ENCODE measurements at regions not wholly inside any gene's neighbourhood (a gene's known extent, or its start where the extent isn't known, plus 50 kb on each side); places are given as distances from the start of the nearest gene placed in this dataset.

GRCh38 chr4:164481306-164482091 is 272.4 kb upstream of the SMIM31 start:
- TF ChIP-seq YY1 (IDR thresholded peaks at IDR 0.05; ENCODE audit: insufficient read depth, insufficient read length) (no peak), ZNF274 (IDR thresholded peaks at IDR 0.05; ENCODE audit: low read depth, low read length) (no peak), SUZ12 (IDR thresholded peaks at IDR 0.05; ENCODE audit: extremely low read depth, insufficient read depth, insufficient read length) (no peak)
- H3K4me1 ChIP-seq (ENCODE audit: insufficient read depth, insufficient read length) = no peaks in the 10 kb centered on the region

GRCh38 chr4:164482092-164482404 is 271.9 kb upstream of the SMIM31 start:
- TF ChIP-seq YY1 (IDR thresholded peaks at IDR 0.05; ENCODE audit: insufficient read depth, insufficient read length) (no peak), SUZ12 (IDR thresholded peaks at IDR 0.05; ENCODE audit: extremely low read depth, insufficient read depth, insufficient read length) (no peak), ZNF274 (IDR thresholded peaks at IDR 0.05; ENCODE audit: low read depth, low read length) (no peak)
- DNase-seq (ENCODE audit: low read depth, low spot score) = no peak
- H3K4me3 ChIP-seq (ENCODE audit: insufficient read length, low read depth) = no peak overlapping the region
- no peaks in the 10 kb centered on the region for H3K4me1 ChIP-seq (ENCODE audit: insufficient read depth, insufficient read length)
- no peaks in the 10 kb centered on the region for H3K27me3 ChIP-seq (ENCODE audit: insufficient read depth, insufficient read length)
- H3K9me3 ChIP-seq (ENCODE audit: insufficient read depth, low read length) = no peaks in the 10 kb centered on the region
- no peaks in the 10 kb centered on the region for H3K36me3 ChIP-seq (ENCODE audit: insufficient read depth, insufficient read length, low read length)
- H3K9ac ChIP-seq (ENCODE audit: insufficient read length, low read depth) = no peak overlapping the region

More at GRCh38 chr4:164481306-164482091, 272.4 kb upstream of the SMIM31 start:
- H3K9ac ChIP-seq (ENCODE audit: insufficient read length, low read depth) = no peak overlapping the region
- no peaks in the 10 kb centered on the region for H3K9me3 ChIP-seq (ENCODE audit: insufficient read depth, low read length)
- H3K27me3 ChIP-seq (ENCODE audit: insufficient read depth, insufficient read length) = no peaks in the 10 kb centered on the region
- no peak for DNase-seq (ENCODE audit: low read depth, low spot score)
- no peak overlapping the region for H3K4me3 ChIP-seq (ENCODE audit: insufficient read length, low read depth)
- H3K36me3 ChIP-seq (ENCODE audit: insufficient read depth, insufficient read length, low read length) = no peaks in the 10 kb centered on the region

- no peak overlapping the region for H3K4me3 ChIP-seq (ENCODE audit: insufficient read length, low read depth)
- TF ChIP-seq ZNF274 (IDR thresholded peaks at IDR 0.05; ENCODE audit: low read depth, low read length) = no peak
- no peak for DNase-seq (ENCODE audit: low read depth, low spot score)
- H3K27me3 ChIP-seq (ENCODE audit: insufficient read depth, insufficient read length) = no peaks in the 10 kb centered on the region
- no peaks in the 10 kb centered on the region for H3K36me3 ChIP-seq (ENCODE audit: insufficient read depth, insufficient read length, low read length)
- H3K9me3 ChIP-seq (ENCODE audit: insufficient read depth, low read length) = no peaks in the 10 kb centered on the region
- H3K9ac ChIP-seq (ENCODE audit: insufficient read length, low read depth) = no peak overlapping the region
- H3K4me1 ChIP-seq (ENCODE audit: insufficient read depth, insufficient read length) = no peaks in the 10 kb centered on the region
Observed at GRCh38 chr4:164482758-164483157, 271.2 kb upstream of the SMIM31 start.

GRCh38 chr4:164483711-164484110 is 270.2 kb upstream of the SMIM31 start:
- no peak overlapping the region for H3K9ac ChIP-seq (ENCODE audit: insufficient read length, low read depth)
- no peak for DNase-seq (ENCODE audit: low read depth, low spot score)
- H3K4me1 ChIP-seq (ENCODE audit: insufficient read depth, insufficient read length) = no peaks in the 10 kb centered on the region
- H3K36me3 ChIP-seq (ENCODE audit: insufficient read depth, insufficient read length, low read length) = no peaks in the 10 kb centered on the region
- H3K27me3 ChIP-seq (ENCODE audit: insufficient read depth, insufficient read length) = no peaks in the 10 kb centered on the region
- H3K4me3 ChIP-seq (ENCODE audit: insufficient read length, low read depth) = no peak overlapping the region
- H3K9me3 ChIP-seq (ENCODE audit: insufficient read depth, low read length) = no peaks in the 10 kb centered on the region
- TF ChIP-seq ZNF274 (IDR thresholded peaks at IDR 0.05; ENCODE audit: low read depth, low read length) (no peak), YY1 (IDR thresholded peaks at IDR 0.05; ENCODE audit: insufficient read depth, insufficient read length) (no peak), SUZ12 (IDR thresholded peaks at IDR 0.05; ENCODE audit: extremely low read depth, insufficient read depth, insufficient read length) (no peak)

- TF ChIP-seq SUZ12 (IDR thresholded peaks at IDR 0.05; ENCODE audit: extremely low read depth, insufficient read depth, insufficient read length) = no peak
- TF ChIP-seq YY1 (IDR thresholded peaks at IDR 0.05; ENCODE audit: insufficient read depth, insufficient read length) = no peak
- no peak for TF ChIP-seq ZNF274 (IDR thresholded peaks at IDR 0.05; ENCODE audit: low read depth, low read length)
- Histone ChIP-seq H3K9ac (ENCODE audit: insufficient read length, low read depth) (no peak overlapping the region), H3K27me3 (ENCODE audit: insufficient read depth, insufficient read length) (no peaks in the 10 kb centered on the region), H3K4me1 (ENCODE audit: insufficient read depth, insufficient read length) (no peaks in the 10 kb centered on the region), H3K9me3 (ENCODE audit: insufficient read depth, low read length) (no peaks in the 10 kb centered on the region), H3K36me3 (ENCODE audit: insufficient read depth, insufficient read length, low read length) (no peaks in the 10 kb centered on the region), H3K4me3 (ENCODE audit: insufficient read length, low read depth) (no peak overlapping the region)
- DNase-seq (ENCODE audit: low read depth, low spot score) = no peak
Observed at GRCh38 chr4:164484551-164484950, 269.4 kb upstream of the SMIM31 start.

GRCh38 chr4:164485136-164485535 is 268.8 kb upstream of the SMIM31 start:
- no peak for TF ChIP-seq SUZ12 (IDR thresholded peaks at IDR 0.05; ENCODE audit: extremely low read depth, insufficient read depth, insufficient read length)
- no peak for TF ChIP-seq ZNF274 (IDR thresholded peaks at IDR 0.05; ENCODE audit: low read depth, low read length)
- TF ChIP-seq YY1 (IDR thresholded peaks at IDR 0.05; ENCODE audit: insufficient read depth, insufficient read length) = no peak

GRCh38 chr4:164488114-164488513 is 265.8 kb upstream of the SMIM31 start:
- Histone ChIP-seq H3K36me3 (ENCODE audit: insufficient read depth, insufficient read length, low read length) (no peaks in the 10 kb centered on the region), H3K27me3 (ENCODE audit: insufficient read depth, insufficient read length) (no peaks in the 10 kb centered on the region), H3K9me3 (ENCODE audit: insufficient read depth, low read length) (no peaks in the 10 kb centered on the region), H3K9ac (ENCODE audit: insufficient read length, low read depth) (no peak overlapping the region), H3K4me1 (ENCODE audit: insufficient read depth, insufficient read length) (no peaks in the 10 kb centered on the region), H3K4me3 (ENCODE audit: insufficient read length, low read depth) (no peak overlapping the region)
- no peak for DNase-seq (ENCODE audit: low read depth, low spot score)
- no peak for TF ChIP-seq ZNF274 (IDR thresholded peaks at IDR 0.05; ENCODE audit: low read depth, low read length)
- no peak for TF ChIP-seq YY1 (IDR thresholded peaks at IDR 0.05; ENCODE audit: insufficient read depth, insufficient read length)
- TF ChIP-seq SUZ12 (IDR thresholded peaks at IDR 0.05; ENCODE audit: extremely low read depth, insufficient read depth, insufficient read length) = no peak

More at GRCh38 chr4:164485136-164485535, 268.8 kb upstream of the SMIM31 start:
- Histone ChIP-seq H3K9ac (ENCODE audit: insufficient read length, low read depth) (no peak overlapping the region), H3K27me3 (ENCODE audit: insufficient read depth, insufficient read length) (no peaks in the 10 kb centered on the region), H3K9me3 (ENCODE audit: insufficient read depth, low read length) (no peaks in the 10 kb centered on the region), H3K4me3 (ENCODE audit: insufficient read length, low read depth) (no peak overlapping the region), H3K4me1 (ENCODE audit: insufficient read depth, insufficient read length) (no peaks in the 10 kb centered on the region), H3K36me3 (ENCODE audit: insufficient read depth, insufficient read length, low read length) (no peaks in the 10 kb centered on the region)
- DNase-seq (ENCODE audit: low read depth, low spot score) = no peak

Measured in NT2/D1 (cell line).